ENCODE measurements at regions not wholly inside any gene's neighbourhood (a gene's known extent, or its start where the extent isn't known, plus 50 kb on each side); places are given as distances from the start of the nearest gene placed in this dataset.

DNA sequence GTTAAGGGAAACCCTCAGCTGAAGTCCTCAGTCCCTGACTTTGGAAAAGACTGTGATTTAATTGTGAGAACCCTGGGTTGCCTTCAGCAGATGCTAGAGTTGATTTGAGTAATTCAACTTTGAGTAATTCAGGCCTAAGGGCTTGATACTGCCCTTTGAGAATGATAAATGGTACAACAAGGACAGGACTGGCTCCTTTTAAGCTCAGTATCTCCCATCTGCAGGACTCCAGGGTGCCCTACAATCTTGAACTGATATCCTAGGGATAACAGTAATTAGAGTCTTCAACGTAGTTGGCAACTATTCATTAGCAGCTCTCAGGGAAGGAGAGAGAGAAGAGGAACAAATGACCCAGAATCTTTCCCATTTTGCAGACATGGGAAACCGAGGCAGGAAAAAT is 186.4 kb downstream of the GATA3 start:
- DNase-seq, result no peak
- H3K4me3 ChIP-seq, result no peak overlapping the region
- 41 to 73% methylated on average over 2 of the region's 2 CpGs for WGBS, 2 donors
- H3K4me1 ChIP-seq, result no peaks in the 10 kb centered on the region
- H3K27me3 ChIP-seq, result peaks cover 0 to 9% (median 0%) of the 10 kb centered on the region in 3 donors
- TF ChIP-seq EP300 (IDR thresholded peaks at IDR 0.05) (no peak), POLR2A (IDR thresholded peaks at IDR 0.05) (no peak), POLR2AphosphoS5 (IDR thresholded peaks at IDR 0.05) (no peak)
- TF ChIP-seq, protein P1, sequence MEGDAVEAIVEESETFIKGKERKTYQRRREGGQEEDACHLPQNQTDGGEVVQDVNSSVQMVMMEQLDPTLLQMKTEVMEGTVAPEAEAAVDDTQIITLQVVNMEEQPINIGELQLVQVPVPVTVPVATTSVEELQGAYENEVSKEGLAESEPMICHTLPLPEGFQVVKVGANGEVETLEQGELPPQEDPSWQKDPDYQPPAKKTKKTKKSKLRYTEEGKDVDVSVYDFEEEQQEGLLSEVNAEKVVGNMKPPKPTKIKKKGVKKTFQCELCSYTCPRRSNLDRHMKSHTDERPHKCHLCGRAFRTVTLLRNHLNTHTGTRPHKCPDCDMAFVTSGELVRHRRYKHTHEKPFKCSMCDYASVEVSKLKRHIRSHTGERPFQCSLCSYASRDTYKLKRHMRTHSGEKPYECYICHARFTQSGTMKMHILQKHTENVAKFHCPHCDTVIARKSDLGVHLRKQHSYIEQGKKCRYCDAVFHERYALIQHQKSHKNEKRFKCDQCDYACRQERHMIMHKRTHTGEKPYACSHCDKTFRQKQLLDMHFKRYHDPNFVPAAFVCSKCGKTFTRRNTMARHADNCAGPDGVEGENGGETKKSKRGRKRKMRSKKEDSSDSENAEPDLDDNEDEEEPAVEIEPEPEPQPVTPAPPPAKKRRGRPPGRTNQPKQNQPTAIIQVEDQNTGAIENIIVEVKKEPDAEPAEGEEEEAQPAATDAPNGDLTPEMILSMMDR (IDR thresholded peaks at IDR 0.05), result no peak
- H3K27ac ChIP-seq, result no peak overlapping the region
- intact Hi-C loops (cut with DNase I), result no loop called here
- no peaks in the 10 kb centered on the region for H3K36me3 ChIP-seq
- H3K9me3 ChIP-seq, result no peaks in the 10 kb centered on the region

DNA sequence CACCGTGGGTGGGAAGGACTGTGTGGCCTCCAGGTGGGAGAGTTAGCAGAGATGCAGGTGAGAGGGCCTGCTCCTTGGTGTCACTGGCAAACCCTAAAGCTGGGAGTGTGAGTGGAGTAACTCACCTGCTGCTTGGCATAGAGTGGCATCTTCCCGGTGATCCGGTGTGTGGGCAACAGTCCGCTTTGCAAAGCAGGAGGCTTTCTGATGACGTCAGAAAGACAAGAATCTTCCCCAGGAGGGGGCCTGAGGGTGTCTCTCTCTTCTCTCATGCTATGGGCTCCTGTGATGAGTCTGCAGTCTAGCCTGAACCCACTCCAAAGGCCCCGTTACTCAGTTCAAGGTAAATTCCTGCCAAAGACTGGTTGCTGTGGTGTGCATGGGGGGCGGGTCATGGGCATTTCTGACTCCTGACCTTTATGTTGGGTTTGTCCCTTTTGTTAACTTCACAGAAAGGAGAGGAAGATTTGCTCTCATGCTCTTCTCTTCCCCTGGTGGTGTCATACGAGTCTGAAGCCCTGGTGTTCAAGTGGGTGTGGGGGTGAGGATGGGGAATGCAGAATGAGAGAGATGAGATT is 187.9 kb downstream of the GATA3 start:
- no peak for DNase-seq
- Histone ChIP-seq H3K4me3 (no peak overlapping the region), H3K9me3 (peaks cover 0 to 6% (median 3%) of the 10 kb centered on the region in 4 donors), H3K27ac (no peak overlapping the region), H3K4me1 (no peaks in the 10 kb centered on the region), H3K36me3 (no peaks in the 10 kb centered on the region), H3K27me3 (peaks cover 0 to 5% (median 0%) of the 10 kb centered on the region in 3 donors)
- TF ChIP-seq EP300 (IDR thresholded peaks at IDR 0.05), result no peak
- TF ChIP-seq POLR2AphosphoS5 (IDR thresholded peaks at IDR 0.05), result no peak
- no peak for TF ChIP-seq POLR2A (IDR thresholded peaks at IDR 0.05)
- TF ChIP-seq, protein P1 (IDR thresholded peaks at IDR 0.05), result no peak
- intact Hi-C loops (cut with DNase I), result no loop called here
- WGBS, 2 donors, result 76 to 82% methylated on average over 8 of the region's 8 CpGs

DNA sequence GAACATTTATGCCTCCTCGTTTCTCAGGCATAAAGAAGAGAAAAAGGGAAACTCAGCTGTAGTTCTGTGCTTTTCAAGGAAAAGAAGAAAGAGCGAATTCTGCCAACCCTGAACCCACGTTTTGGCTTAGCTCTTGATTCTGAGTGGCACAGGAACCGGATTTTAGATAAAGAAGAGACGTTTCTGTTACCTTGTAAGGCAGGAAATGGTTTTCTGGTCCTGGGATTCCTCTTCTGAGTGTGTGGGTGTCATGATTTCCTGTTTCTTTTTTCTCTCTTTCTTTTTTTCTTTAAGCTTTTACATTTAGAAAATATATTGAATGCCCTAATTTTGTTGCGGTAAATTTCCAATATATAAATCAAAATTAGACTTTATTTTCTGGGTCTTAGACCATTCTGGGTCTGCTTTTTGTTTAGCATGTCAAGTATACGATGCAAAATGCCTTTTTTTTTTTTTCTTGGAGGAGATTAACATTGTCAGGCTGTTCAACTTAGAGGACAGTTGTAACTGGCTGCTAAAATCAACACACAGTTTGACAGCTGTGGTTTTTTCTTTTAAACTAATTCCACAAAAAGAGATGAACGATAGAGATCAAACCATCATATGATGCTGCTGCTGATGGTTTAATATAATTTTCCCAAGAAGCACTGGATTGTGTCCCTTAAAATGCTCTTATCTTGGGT is 190.8 kb downstream of the GATA3 start:
- H3K36me3 ChIP-seq, result no peaks in the 10 kb centered on the region
- H3K9me3 ChIP-seq, result peaks cover 0 to 6% (median 3%) of the 10 kb centered on the region in 4 donors
- no peak overlapping the region for H3K4me3 ChIP-seq
- H3K27me3 ChIP-seq, result no peaks in the 10 kb centered on the region
- TF ChIP-seq POLR2AphosphoS5 (IDR thresholded peaks at IDR 0.05) (no peak), POLR2A (IDR thresholded peaks at IDR 0.05) (no peak), EP300 (IDR thresholded peaks at IDR 0.05) (no peak)
- TF ChIP-seq, protein P1 (IDR thresholded peaks at IDR 0.05), result no peak
- H3K27ac ChIP-seq, result no peak overlapping the region
- 25 to 46% methylated on average over 8 of the region's 8 CpGs for WGBS, 2 donors
- intact Hi-C loops (cut with DNase I), result no loop called here
- no peak for DNase-seq
- H3K4me1 ChIP-seq, result no peaks in the 10 kb centered on the region

DNA sequence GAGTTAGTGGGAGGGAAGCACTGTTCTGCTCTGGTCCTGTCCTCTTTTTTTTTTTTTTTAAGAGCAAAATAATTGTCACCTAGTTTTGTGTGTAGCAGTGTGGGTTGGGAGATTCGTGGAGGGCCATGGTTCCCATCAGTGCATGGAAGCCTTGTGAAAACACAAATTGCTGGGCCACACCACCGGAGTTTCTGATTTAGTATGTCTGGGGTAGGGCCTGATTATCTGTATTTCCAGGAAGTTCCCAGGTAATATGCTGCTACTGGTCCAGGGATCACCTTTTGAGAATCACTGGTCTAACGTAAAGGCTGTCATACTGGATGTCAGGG is 191.3 kb downstream of the GATA3 start:
- Histone ChIP-seq H3K9me3 (peaks cover 0 to 6% (median 3%) of the 10 kb centered on the region in 4 donors), H3K4me3 (no peak overlapping the region), H3K27ac (no peak overlapping the region), H3K27me3 (no peaks in the 10 kb centered on the region), H3K36me3 (no peaks in the 10 kb centered on the region), H3K4me1 (no peaks in the 10 kb centered on the region)
- intact Hi-C loops (cut with DNase I), result no loop called here
- WGBS, 2 donors, result 75 to 77% methylated on average over 3 of the region's 3 CpGs
- TF ChIP-seq, protein P1 (IDR thresholded peaks at IDR 0.05), result no peak
- no peak for TF ChIP-seq EP300 (IDR thresholded peaks at IDR 0.05)
- no peak for TF ChIP-seq POLR2A (IDR thresholded peaks at IDR 0.05)
- TF ChIP-seq POLR2AphosphoS5 (IDR thresholded peaks at IDR 0.05), result no peak
- DNase-seq, result no peak
